ENCODE measurements at regions not wholly inside any gene's neighbourhood (a gene's known extent, or its start where the extent isn't known, plus 50 kb on each side); places are given as distances from the start of the nearest gene placed in this dataset.

DNA sequence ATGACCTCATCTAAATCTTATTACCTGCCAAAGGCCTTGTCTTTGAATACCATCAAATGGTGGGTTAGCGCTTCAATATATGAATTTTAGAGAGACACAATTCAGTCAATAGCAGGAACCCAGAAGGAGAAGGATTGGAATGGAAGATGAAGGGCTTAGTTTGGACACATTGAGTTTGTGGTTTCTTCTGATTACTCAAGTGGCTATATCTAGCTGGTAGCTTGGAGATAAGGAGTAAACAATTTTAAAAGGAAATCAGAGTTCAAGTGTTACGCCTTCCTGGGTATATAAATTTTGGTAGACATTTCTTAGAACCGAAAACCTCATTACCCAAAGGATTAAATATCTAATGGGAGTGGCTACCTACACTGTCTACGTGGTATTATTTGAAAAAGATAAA lies 80.2 kb downstream of the RGS2 start:
- Histone ChIP-seq H3K36me3 (ENCODE audit: control insufficient read depth, insufficient read depth, low read length) (no peaks in the 10 kb centered on the region), H3K4me2 (ENCODE audit: insufficient read depth, low read length) (no peak overlapping the region), H4K20me1 (replicated peaks; ENCODE audit: control insufficient read depth, insufficient read depth, low read length) (no peaks in the 10 kb centered on the region), H3K27ac (ENCODE audit: extremely low read depth, low read depth, low read length) (no peak overlapping the region), H3K4me3 (no peak overlapping the region), H3K4me1 (replicated peaks in 1 of 2; ENCODE audit: control insufficient read depth in 2 of 2, insufficient read depth in 2 of 2, low read length in 2 of 2) (no peaks in the 10 kb centered on the region), H2AFZ (ENCODE audit: low read depth, low read length) (no peak overlapping the region), H3K79me2 (ENCODE audit: control insufficient read depth, insufficient read depth, low read length) (no peaks in the 10 kb centered on the region), H3K9me1 (ENCODE audit: control insufficient read depth, insufficient read depth, low read length) (no peaks in the 10 kb centered on the region), H3K27me3 (ENCODE audit: control insufficient read depth in 2 of 2, insufficient read depth in 2 of 2, low read length in 2 of 2) (peaks cover 0 to 7% of the 10 kb centered on the region in 2 experiments; a peak in 2 of 5 replicates), H3K9me3 (replicated peaks; ENCODE audit: control insufficient read depth, insufficient read depth, low read depth, low read length) (no peaks in the 10 kb centered on the region), H3K9ac (ENCODE audit: insufficient read depth in 1 of 2, low read depth in 2 of 2, low read length in 2 of 2) (no peak overlapping the region)
- no TSS peak for BruUV-seq (replicated peaks)
- 4% methylated on average over 4 of the region's 4 CpGs for WGBS (ENCODE audit: insufficient coverage, low coverage, missing lambda C conversion rate)
- ChIA-PET CTCF (ENCODE audit: low intra/inter-chr PET ratio) (no interaction called here), POLR2A (no interaction called here)
- intact Hi-C loops (cut with micrococcal nuclease) (no loop called here), in situ Hi-C loops (cut with MboI) (no loop called here)
- ATAC-seq (no peak), FAIRE-seq (no peak), DNase-seq (ENCODE audit: extremely low read depth in 1 of 4, low spot score in 3 of 4) (no peak)
- TF ChIP-seq KDM1A (IDR thresholded peaks at IDR 0.05), result peak; percentile 38 to 53; a peak in 2 of 4 replicates
- peak; percentile 33 for TF ChIP-seq MEIS2 (IDR thresholded peaks at IDR 0.05; ENCODE audit: partially characterized antibody)
- TF ChIP-seq ZNF707 (CRISPR knock-in tag; conservative IDR thresholded peaks at IDR 0.05), result no peak
- TF ChIP-seq PHF21A (IDR thresholded peaks at IDR 0.05; ENCODE audit: borderline replicate concordance, low read depth), result no peak
- peak in 1 of 2 experiments; percentile 60; a peak in 1 of 4 replicates for TF ChIP-seq RCOR1 (IDR thresholded peaks at IDR 0.05; ENCODE audit: borderline replicate concordance in 1 of 2, low read depth in 2 of 2, low read length in 2 of 2)
- TF ChIP-seq CBFA2T3 (IDR thresholded peaks at IDR 0.05), result peak; percentile 13; the same call in 1 of the 2 replicates
- no peak for TF ChIP-seq ESRRB (CRISPR knock-in tag; IDR thresholded peaks at IDR 0.05; ENCODE audit: borderline replicate concordance)
- TF ChIP-seq HDAC1 (IDR thresholded peaks at IDR 0.05), result 0 out of 4 replicates have a peak, but pooled peaks of 1 of the 2 experiments have one; percentile 10
- peak; percentile 38; the same call in 1 of the 2 replicates for TF ChIP-seq TEAD4 (IDR thresholded peaks at IDR 0.05; ENCODE audit: low read length)
- no peak for TF ChIP-seq TEAD4 (CRISPR knock-in tag; IDR thresholded peaks at IDR 0.05; ENCODE audit: borderline replicate concordance)
- TF ChIP-seq CHD4 (IDR thresholded peaks at IDR 0.05; ENCODE audit: insufficient read depth, insufficient replicate concordance, low read depth, low read length, poor library complexity, severe bottlenecking), result no peak
- TF ChIP-seq NCOA6 (IDR thresholded peaks at IDR 0.05), result no peak
- no peak for TF ChIP-seq ASH1L (IDR thresholded peaks at IDR 0.05; ENCODE audit: borderline replicate concordance, low read depth, partially characterized antibody)
- no peak for TF ChIP-seq ETV6 (IDR thresholded peaks at IDR 0.05; ENCODE audit: borderline replicate concordance in 1 of 2, low read depth in 2 of 2, low read length in 1 of 2)
- TF ChIP-seq ETV6 (CRISPR knock-in tag; IDR thresholded peaks at IDR 0.05; ENCODE audit: borderline replicate concordance), result no peak
- TF ChIP-seq, protein P1, sequence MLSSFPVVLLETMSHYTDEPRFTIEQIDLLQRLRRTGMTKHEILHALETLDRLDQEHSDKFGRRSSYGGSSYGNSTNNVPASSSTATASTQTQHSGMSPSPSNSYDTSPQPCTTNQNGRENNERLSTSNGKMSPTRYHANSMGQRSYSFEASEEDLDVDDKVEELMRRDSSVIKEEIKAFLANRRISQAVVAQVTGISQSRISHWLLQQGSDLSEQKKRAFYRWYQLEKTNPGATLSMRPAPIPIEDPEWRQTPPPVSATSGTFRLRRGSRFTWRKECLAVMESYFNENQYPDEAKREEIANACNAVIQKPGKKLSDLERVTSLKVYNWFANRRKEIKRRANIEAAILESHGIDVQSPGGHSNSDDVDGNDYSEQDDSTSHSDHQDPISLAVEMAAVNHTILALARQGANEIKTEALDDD (IDR thresholded peaks at IDR 0.05), result no peak
- no peak for TF ChIP-seq KHSRP (IDR thresholded peaks at IDR 0.05)
- no peak for TF ChIP-seq NR2F6 (CRISPR knock-in tag; IDR thresholded peaks at IDR 0.05)

All from K562 (cell line).